ENCODE measurements at regions not wholly inside any gene's neighbourhood (a gene's known extent, or its start where the extent isn't known, plus 50 kb on each side); places are given as distances from the start of the nearest gene placed in this dataset.
"Not testable (repeated sequence)": the region's sequence is repeated elsewhere in the genome, so short reads cannot be mapped to it uniquely, and the experiment has no call there.

DNA sequence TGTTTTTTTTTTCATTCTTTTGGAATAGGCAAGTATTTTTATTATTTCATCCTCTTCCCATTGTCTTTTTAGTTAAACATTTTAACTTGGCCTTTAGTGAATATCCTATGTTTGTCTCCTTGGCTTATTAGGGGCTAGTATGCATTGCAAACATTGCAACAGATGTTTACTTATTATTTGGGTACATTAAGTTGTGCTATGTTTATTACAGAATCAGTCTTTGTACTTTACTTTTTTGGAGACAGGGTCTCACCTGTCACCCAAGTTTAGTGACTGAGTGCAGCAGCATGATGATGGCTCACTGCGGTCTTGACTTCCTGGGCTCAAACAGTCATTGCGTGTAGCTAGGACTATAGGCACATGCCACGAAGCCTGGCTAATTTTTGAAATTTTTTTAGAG is 51.1 kb upstream of the NUDT6 start:
- DNase-seq (ENCODE audit: low read depth in 2 of 2), result no peak

DNA sequence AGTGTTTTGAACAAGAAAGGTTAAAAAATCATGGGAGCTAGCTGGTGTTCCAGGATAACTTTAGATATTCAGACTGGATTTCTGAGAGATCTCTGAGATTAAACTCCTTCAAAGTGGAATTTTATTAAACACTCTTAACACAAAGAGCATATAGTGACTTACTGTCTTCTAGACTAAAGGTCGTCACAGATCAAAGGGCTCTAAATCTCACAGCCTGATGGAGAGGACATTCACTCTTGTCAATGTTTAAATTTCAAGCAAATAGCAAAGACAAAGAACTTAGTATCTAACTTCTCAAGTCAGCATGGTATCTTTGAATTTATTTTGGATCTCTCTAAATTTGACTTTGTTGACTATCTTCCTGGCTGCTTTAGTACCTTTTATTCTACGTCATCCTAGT is 53.7 kb upstream of the NUDT6 start:
- no peak for DNase-seq (ENCODE audit: low read depth in 2 of 2)

DNA sequence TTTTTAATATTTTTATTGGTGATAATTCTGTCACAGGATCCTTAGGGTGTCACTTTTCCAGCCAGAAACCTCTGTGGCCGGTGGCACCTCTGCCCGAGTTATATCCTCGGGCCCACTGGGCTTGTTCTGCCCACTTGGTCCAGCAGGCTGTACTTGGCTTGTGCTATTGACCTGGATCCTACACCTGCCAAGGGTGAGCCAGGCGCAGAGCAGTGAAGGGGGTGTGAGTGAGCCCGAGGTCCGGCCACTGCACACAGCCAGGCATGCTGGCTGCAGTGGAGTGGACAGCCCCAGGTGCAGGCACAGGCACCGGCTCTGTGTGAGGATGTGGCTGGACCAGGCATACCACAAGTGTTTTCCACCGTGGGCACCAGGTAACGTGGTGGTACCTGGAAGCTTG is 54.7 kb upstream of the NUDT6 start:
- DNase-seq (ENCODE audit: low read depth in 2 of 2), result no peak

DNA sequence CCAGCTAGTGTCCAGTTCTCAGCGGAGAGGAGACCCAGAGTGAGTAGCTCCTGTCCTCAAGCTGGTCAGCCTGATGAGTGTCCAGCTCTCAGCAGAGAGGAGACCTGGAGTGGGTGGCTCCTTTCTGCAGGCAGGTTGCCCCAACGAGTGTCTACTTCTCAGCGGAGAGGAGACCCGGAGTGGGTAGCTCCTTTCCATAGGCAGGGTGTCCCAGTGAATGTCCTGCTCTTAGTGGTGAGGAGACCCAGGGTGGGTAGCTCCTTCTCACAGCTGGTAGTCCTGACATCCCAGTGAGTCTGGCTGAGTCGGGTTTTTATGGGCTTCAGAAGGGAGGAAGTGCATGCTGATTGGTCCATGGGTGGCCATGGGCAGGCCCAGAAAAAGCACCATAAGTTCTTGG is 55.7 kb upstream of the NUDT6 start:
- no peak for DNase-seq (ENCODE audit: low read depth in 2 of 2)

GRCh38 chr4:122978789-122979188 is 56.4 kb upstream of the NUDT6 start:
- no peak for DNase-seq (ENCODE audit: low read depth in 2 of 2)

GRCh38 chr4:122980860-122981259 is 58.5 kb upstream of the NUDT6 start:
- no peak for DNase-seq (ENCODE audit: low read depth in 2 of 2)

- no peak for DNase-seq (ENCODE audit: low read depth in 2 of 2)
These were observed 66.3 kb upstream of the NUDT6 start for GRCh38 chr4:122988696-122989095.

DNA sequence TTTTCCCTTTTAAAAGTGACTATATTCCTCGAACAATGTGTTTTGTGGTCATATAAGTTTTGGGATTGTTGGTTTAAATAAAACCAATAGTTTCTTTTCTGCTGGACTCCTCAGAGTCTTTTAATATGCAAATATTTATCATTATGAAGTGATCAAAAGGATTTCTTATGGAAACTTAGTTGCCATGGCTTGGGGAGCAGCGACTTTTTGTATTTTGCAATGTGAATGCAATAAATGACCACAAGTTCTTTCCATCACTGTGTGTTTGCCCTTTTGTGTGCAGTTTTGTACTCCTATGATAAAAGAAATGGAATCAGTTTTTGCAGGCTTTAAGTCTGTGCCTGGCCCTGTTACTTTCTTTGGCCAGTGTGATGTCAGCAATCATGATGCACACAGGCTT is 68.5 kb upstream of the NUDT6 start:
- no peak for DNase-seq (ENCODE audit: low read depth in 2 of 2)

DNA sequence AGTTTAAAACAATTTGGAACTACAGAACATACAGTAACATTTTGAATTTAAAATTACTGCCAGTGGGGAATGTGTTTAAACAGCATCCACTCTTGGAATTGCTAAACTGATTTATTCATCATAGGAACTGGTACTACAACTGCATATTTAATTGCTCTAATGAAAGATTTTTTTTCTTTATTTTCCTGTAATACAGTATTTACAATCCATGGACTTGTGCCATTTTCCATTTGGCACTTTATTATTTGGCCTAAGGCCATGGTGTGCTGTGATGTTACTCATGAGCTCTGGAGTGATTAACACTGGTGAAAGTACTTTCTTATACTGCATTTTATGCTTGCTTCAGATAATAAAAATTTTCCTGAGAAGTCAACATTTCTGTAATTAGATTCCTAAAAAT is 69.7 kb upstream of the NUDT6 start:
- no peak for DNase-seq (ENCODE audit: low read depth in 2 of 2)

GRCh38 chr4:122992641-122993040 is 70.2 kb upstream of the NUDT6 start:
- no peak for DNase-seq (ENCODE audit: low read depth in 2 of 2)

- DNase-seq (ENCODE audit: low read depth in 2 of 2), result no peak
These were observed 74.0 kb upstream of the NUDT6 start for GRCh38 chr4:122996350-122996749.

GRCh38 chr4:122997463-122998101 is 75.2 kb upstream of the NUDT6 start:
- no peak for DNase-seq (ENCODE audit: low read depth in 2 of 2)

- DNase-seq (ENCODE audit: low read depth in 2 of 2), result not testable (repeated sequence)
These were observed 81.7 kb upstream of the NUDT6 start for GRCh38 chr4:123004079-123004478.

DNA sequence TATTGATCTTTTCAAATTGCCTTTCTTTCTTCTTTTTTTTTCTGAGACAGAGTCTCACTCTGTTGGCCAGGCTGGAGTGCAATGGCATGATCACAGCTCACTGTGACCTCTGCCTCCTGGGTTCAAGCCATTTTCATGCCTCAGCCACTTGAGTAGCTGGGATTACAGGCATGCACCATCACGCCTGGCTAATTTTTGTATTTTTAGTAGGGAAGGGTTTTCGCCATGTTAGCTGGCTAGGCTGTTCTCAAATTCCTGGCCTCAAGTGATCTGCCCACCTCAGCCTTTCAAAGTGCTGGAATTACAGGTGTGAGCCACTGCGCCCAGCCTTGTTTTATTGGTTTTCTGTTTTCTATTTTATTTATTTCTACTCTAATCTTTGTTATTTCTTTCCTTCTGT is 82.7 kb upstream of the NUDT6 start:
- DNase-seq (ENCODE audit: low read depth in 2 of 2), result not testable (repeated sequence)

DNA sequence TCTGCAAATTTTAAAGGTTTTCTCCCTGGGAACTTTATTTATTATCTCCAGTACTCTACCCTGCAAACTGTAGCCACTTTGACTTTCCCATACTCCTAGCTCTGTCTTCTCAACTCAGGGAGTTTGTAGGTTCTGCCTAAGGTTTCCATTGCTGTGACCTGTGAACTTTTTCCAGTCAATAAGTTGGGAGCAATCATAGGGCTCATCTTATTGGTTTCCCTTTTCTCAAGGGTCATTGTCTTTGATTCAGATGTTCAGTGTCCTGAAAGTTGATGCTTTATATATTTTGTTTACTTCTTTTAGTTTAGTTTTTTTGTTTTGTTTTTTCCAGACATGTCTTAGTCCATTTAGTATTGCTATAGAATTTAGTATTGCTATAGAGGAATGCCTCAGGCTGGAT is 85.3 kb upstream of the NUDT6 start:
- no peak for DNase-seq (ENCODE audit: low read depth in 2 of 2)

DNA sequence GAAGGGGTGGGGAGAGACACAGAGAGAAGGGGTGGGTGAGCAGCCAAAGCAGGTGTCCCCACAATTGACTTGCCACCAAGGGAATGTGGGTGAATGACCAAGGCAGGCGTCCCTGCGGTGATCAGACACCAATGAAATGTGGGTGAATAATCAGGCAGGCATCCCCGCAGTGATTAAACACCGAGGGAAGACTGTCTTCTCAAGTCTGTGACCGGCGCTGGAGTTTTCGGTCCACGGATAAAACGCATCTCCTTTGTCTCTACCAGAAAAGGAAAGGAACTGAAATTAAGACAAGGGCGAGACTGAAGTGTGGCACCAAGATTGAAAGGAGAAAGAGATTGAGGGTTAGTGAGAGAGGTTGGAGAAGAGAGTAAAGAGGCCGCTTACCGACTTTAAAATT is 90.0 kb upstream of the NUDT6 start:
- DNase-seq (ENCODE audit: low read depth in 2 of 2), result not testable (repeated sequence)

GRCh38 chr4:123014038-123014437 is 91.6 kb upstream of the NUDT6 start:
- no peak for DNase-seq (ENCODE audit: low read depth in 2 of 2)

GRCh38 chr4:123017078-123017477 is 94.7 kb upstream of the NUDT6 start:
- DNase-seq (ENCODE audit: low read depth in 2 of 2), result no peak

DNA sequence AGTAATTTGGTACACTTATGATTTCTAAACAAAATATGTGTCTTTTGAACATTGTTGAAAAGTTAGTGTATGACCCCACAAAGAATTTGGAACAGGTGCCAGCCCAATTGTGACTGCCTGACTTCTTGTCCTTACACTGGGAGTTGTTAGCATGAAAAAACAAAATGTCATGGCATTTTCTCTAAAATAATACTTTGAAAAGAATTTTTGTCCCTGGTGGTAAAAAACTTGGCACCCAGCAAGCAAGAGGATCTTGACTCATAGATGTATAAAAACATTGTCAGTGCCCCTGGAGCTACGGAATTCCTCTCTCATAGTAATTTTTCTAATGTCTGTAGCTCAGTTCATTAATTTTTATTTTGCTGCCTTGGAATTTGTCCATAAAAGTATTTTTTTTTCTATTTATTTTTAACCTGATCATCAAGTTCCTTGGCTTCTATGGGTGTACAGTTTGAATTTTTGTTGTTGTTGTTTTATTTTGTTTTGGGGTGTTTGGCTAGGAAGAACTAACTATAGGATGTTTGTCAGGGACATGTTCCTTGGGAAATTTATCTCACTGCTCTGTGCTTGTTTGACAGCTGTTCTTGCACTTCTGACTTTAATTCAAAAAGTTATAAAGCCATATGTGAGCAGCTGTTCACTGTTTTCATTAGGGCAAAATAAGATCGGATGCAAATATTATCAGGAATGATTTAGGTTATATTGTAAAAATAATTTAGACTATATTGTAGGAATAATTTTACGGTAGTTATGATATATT is 95.4 kb upstream of the NUDT6 start:
- DNase-seq (ENCODE audit: low read depth in 2 of 2), result no peak

DNA sequence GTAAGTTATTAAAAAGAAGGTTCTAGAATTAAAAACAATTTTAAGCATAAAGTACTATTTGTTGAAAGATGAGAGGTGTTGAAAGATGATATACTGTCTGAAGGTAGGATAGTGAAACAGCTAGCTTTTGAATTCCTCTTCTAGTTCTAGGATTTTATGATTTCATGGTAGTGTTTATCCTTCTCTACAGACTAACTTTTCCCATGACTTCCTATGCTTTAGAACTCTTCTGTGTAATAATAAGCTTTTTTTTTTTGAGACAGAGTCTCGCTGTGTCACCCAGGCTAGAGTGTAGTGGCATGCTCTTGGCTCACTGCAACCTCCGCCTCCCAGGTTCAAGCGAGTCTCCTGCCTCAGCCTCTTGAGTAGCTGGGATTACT is 96.0 kb upstream of the NUDT6 start:
- DNase-seq (ENCODE audit: low read depth in 2 of 2), result no peak

GRCh38 chr4:123020285-123020684 is 97.9 kb upstream of the NUDT6 start:
- no peak for DNase-seq (ENCODE audit: low read depth in 2 of 2)

DNA sequence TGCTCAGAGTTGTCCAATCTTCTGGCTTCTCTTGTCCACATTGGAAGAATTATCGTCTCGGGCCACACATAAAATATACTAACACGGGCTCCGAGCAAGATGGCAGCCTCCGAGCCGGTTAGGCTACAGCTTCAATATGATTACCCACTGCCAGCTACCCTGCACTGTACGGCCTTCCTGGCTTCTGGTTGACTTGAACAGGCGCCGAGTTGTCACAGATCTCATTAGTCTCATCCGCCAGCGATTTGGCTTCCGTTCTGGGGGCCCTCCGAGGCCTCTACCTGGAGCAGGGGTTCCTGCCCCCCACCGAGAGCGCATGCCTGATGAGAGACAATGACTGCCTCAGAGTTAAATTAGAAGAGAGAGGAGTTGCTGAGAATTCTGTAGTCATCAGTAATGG is 101.2 kb upstream of the NUDT6 start:
- DNase-seq (ENCODE audit: low read depth in 2 of 2), result no peak

- DNase-seq (ENCODE audit: low read depth in 2 of 2), result no peak
These were observed 102.3 kb upstream of the NUDT6 start for GRCh38 chr4:123024710-123025109.

DNA sequence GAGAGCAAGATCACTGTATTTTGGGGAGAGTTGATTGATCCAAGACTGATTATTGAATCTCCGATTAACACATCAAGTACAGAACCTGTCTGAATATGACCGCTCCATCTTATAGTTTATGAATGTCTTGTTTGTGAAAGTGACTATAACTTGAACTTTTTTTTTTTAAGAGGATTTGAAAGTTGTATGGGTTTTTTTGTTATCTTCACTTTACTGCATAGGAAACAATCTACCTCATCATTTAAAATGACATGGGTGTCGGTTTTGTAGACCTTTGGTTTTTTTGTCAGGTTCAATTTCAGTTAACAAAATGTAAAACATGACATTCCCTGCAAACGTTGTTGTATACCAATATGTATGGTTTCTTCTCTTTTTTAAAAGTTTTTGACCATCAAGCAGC is 103.0 kb upstream of the NUDT6 start:
- DNase-seq (ENCODE audit: low read depth in 2 of 2), result no peak
